Sigmoid colon (tissue), 3 donors: ENCODE measurements at regions not wholly inside any gene's neighbourhood (a gene's known extent, or its start where the extent isn't known, plus 50 kb on each side); places are given as distances from the start of the nearest gene placed in this dataset.

ENCODE experiments used
- CTCF ChIP-seq, 4 experiments: fragments of 450-650 bp in 3 of 4; fragments of 200-600 bp in 1 of 4; IDR thresholded peaks; one replicate each; pipeline ENCODE4 v1.5.1; 2016 to 2019; ENCODE audit warnings: antibody characterized with exemption in 4 of 4, mild to moderate bottlenecking in 3 of 4, moderate library complexity in 2 of 4
- POLR2A ChIP-seq, 2 donors: fragments of 450-650 bp; IDR thresholded peaks; one replicate each; pipeline ENCODE4 v1.6.1; 2016; ENCODE audit warnings: antibody characterized with exemption in 2 of 2, mild to moderate bottlenecking in 2 of 2, moderate library complexity in 2 of 2

DNA sequence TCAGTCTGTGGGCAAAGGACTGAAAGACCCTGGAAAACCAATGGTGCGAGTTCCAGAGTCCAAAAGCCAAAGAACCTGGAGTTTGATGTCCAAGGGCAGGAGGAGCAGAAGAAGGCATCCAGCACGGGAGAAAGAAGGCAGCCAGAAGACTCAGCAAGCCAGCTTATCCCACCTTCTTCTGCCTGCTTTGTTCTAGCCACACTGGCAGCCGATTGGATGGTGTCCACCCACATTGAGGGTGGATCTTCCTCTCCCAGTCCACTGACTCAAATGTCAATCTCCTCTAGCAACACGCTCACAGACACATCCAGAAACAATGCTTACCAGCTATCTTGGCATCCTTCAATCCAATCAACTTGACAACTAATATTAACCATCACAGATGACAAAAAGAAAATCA, 57.2 kb upstream of the CAPRIN2 start:
- TF ChIP-seq POLR2A (IDR thresholded peaks at IDR 0.05) (no peak), CTCF (IDR thresholded peaks at IDR 0.05) (no peak)
